ENCODE measurements at regions not wholly inside any gene's neighbourhood (a gene's known extent, or its start where the extent isn't known, plus 50 kb on each side); places are given as distances from the start of the nearest gene placed in this dataset.
"Not testable (repeated sequence)": the region's sequence is repeated elsewhere in the genome, so short reads cannot be mapped to it uniquely, and the experiment has no call there.

- Histone ChIP-seq H3K4me1 (no peaks in the 10 kb centered on the region), H3K27me3 (no peaks in the 10 kb centered on the region), H3K27ac (no peak overlapping the region), H3K4me3 (replicated peaks in 1 of 3) (no peak overlapping the region), H3K36me3 (no peaks in the 10 kb centered on the region), H3K9me3 (no peaks in the 10 kb centered on the region)
- intact Hi-C loops (cut with DNase I): no loop called here
- 51 to 55% methylated on average over 3 of the region's 3 CpGs for WGBS, 2 donors
- TF ChIP-seq CTCF (IDR thresholded peaks at IDR 0.05): no peak
- no peak for TF ChIP-seq POLR2A (IDR thresholded peaks at IDR 0.05)
- DNase-seq: no peak
Observed at GRCh38 chr7:81158189-81158588, 239.3 kb upstream of the SEMA3C start.

- no peaks in the 10 kb centered on the region for H3K9me3 ChIP-seq
- TF ChIP-seq POLR2A (IDR thresholded peaks at IDR 0.05) (no peak), CTCF (IDR thresholded peaks at IDR 0.05) (no peak)
- H3K4me3 ChIP-seq (replicated peaks in 1 of 3): no peak overlapping the region
- 68 to 73% methylated on average over 4 of the region's 4 CpGs for WGBS, 2 donors
- no peaks in the 10 kb centered on the region for H3K27me3 ChIP-seq
- DNase-seq: no peak
- intact Hi-C loops (cut with DNase I): no loop called here
- H3K27ac ChIP-seq: no peak overlapping the region
- H3K4me1 ChIP-seq: no peaks in the 10 kb centered on the region
- H3K36me3 ChIP-seq: no peaks in the 10 kb centered on the region
Observed at GRCh38 chr7:81155654-81156373, 237.0 kb upstream of the SEMA3C start.

GRCh38 chr7:81154565-81154964 is 235.7 kb upstream of the SEMA3C start:
- H3K27me3 ChIP-seq: no peaks in the 10 kb centered on the region
- 75 to 84% methylated on average over 1 of the region's 1 CpG for WGBS, 2 donors
- no peak for DNase-seq
- no peak overlapping the region for H3K27ac ChIP-seq
- no peaks in the 10 kb centered on the region for H3K4me1 ChIP-seq
- no peak for TF ChIP-seq CTCF (IDR thresholded peaks at IDR 0.05)
- TF ChIP-seq POLR2A (IDR thresholded peaks at IDR 0.05): no peak
- no peak overlapping the region for H3K4me3 ChIP-seq (replicated peaks in 1 of 3)
- H3K36me3 ChIP-seq: no peaks in the 10 kb centered on the region
- no peaks in the 10 kb centered on the region for H3K9me3 ChIP-seq
- intact Hi-C loops (cut with DNase I): no loop called here

- WGBS, 2 donors: 92 to 96% methylated on average over 9 of the region's 9 CpGs
- intact Hi-C loops (cut with DNase I); H3K27me3 ChIP-seq: not testable (repeated sequence)
Observed at GRCh38 chr7:81152925-81153324, 234.1 kb upstream of the SEMA3C start.

GRCh38 chr7:81150951-81151361 is 232.1 kb upstream of the SEMA3C start:
- Histone ChIP-seq H3K4me3 (replicated peaks in 1 of 3) (no peak overlapping the region), H3K27me3 (no peaks in the 10 kb centered on the region), H3K9me3 (no peaks in the 10 kb centered on the region), H3K4me1 (no peaks in the 10 kb centered on the region), H3K27ac (no peak overlapping the region), H3K36me3 (no peaks in the 10 kb centered on the region)
- no peak for DNase-seq
- 40 to 56% methylated on average over 1 of the region's 1 CpG for WGBS, 2 donors
- no peak for TF ChIP-seq POLR2A (IDR thresholded peaks at IDR 0.05)
- no peak for TF ChIP-seq CTCF (IDR thresholded peaks at IDR 0.05)
- intact Hi-C loops (cut with DNase I): no loop called here

More at GRCh38 chr7:81152925-81153324, 234.1 kb upstream of the SEMA3C start:
- H3K4me1 ChIP-seq; H3K36me3 ChIP-seq; H3K9me3 ChIP-seq; H3K27ac ChIP-seq; DNase-seq; H3K4me3 ChIP-seq (replicated peaks in 1 of 3): not testable (repeated sequence)

All from thyroid gland (tissue), 4 donors.